GM21528 (cell line): ENCODE measurements at regions not wholly inside any gene's neighbourhood (a gene's known extent, or its start where the extent isn't known, plus 50 kb on each side); places are given as distances from the start of the nearest gene placed in this dataset.
"Not testable (repeated sequence)": the region's sequence is repeated elsewhere in the genome, so short reads cannot be mapped to it uniquely, and the experiment has no call there.

Source experiments
- ATAC-seq: cut with Tn5 transposase; IDR thresholded peaks from one replicate; pipeline ENCODE4 v1.9.1; 2021; ENCODE audit warnings: mild to moderate bottlenecking, moderate library complexity; ENCODE audit not compliant: unreplicated experiment, low FRiP score

DNA sequence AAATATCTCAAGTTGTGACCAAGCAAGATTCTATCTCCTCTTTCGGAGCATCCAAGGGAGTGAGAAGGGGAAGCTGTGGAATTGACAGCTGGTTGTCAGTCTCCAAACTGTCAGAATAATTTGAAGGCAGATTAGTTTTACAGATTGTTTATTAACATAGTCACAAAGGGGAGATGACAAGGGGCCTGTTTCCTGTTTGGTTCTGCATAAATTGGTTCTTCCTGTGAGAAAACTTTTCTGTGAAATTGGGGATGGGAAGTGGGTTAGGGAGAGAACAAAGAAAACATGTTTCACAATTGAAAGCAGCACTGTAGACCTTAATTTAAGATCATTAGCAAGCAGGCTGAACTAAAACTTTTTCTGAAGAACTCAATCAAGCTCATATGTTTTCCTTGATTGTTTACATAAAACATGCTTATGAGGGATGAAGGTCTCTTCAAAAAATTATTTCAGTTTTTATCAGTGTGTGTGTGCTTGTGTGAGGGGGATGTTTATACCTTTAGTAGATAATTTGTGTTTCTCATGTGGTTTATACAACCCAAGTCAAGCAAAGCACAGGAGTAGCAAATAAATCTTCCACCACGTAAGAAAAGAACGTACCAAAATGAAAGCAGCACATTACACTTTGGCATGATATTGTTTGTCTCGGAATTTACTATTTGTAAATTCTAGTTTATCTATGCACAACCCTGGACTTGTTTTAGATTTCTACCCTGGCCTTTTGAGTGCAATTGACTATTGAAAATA lies 604.9 kb upstream of the CDH2 start:
- no peak for ATAC-seq

- ATAC-seq, result no peak
Observed at GRCh38 chr18:28778706-28779105, 601.8 kb upstream of the CDH2 start.

DNA sequence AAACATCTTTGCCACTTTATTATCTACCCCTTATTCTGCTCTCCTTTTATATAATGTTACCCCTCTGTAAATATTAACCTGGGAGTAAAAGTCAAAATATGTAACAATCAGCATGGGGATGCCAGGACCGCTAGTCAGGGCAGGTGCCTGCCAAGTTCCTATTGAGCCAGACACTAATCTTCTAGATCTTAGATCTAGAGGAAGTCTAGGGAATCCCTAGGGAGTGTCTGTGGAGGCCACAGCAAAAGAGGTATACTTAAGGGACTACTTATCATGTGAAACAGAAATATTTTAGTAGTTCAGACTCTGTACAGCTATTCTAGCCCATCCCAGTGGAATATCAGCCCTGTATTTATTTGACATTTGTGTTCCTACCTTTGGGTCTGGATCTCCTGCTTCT lies 600.8 kb upstream of the CDH2 start:
- no peak for ATAC-seq

- no peak for ATAC-seq
Observed at GRCh38 chr18:28771849-28772248, 594.9 kb upstream of the CDH2 start.

GRCh38 chr18:28768791-28769768 lies 592.1 kb upstream of the CDH2 start:
- no peak for ATAC-seq

DNA sequence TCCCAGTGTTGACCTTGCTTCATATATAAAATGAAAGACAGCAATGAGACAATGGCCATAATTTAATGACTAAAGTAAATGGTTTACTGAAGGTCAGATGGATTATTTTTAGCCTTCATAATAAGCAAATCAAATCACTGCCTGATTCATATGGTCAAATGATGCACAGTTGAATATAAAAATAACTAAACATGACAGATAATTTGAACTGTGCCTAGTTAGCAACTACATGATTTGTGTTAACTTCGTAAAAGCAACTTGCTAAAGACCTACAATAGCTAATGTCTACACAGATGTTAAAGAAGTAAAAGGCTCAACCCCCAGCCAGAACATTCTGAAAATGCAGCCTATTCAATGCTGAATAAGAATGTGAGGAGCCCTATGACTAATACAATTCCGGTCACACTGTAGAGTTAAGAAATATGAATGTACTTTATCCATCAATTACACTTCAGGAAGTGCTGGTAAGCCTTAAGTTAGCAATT lies 590.8 kb upstream of the CDH2 start:
- ATAC-seq, result no peak

GRCh38 chr18:28767201-28767600 lies 590.3 kb upstream of the CDH2 start:
- no peak for ATAC-seq

GRCh38 chr18:28766721-28767120 lies 589.8 kb upstream of the CDH2 start:
- no peak for ATAC-seq

- ATAC-seq, result no peak
Observed at GRCh38 chr18:28766027-28766426, 589.1 kb upstream of the CDH2 start.

- no peak for ATAC-seq
Observed at GRCh38 chr18:28760299-28760698, 583.4 kb upstream of the CDH2 start.

- no peak for ATAC-seq
Observed at GRCh38 chr18:28757466-28758008, 580.6 kb upstream of the CDH2 start.

GRCh38 chr18:28743115-28743514 lies 566.2 kb upstream of the CDH2 start:
- no peak for ATAC-seq

DNA sequence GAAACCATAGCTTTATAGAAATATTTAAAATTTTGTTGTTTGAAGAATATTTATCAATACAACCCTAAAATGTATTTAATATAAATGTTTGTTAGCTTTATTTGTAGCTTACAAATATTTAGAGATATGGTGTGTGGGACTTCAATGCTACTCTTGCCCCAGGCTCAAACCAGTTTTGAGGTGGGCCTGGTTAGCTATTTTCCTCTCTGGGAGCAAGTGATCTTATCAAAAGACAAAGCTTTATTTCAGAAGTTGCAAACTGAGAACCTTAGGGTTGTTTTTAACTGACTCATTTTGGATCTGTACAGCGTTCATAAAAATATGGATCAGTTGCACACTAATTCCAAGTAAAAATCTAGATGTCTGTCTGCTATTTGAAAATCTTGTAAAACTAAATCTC lies 563.6 kb upstream of the CDH2 start:
- no peak for ATAC-seq

DNA sequence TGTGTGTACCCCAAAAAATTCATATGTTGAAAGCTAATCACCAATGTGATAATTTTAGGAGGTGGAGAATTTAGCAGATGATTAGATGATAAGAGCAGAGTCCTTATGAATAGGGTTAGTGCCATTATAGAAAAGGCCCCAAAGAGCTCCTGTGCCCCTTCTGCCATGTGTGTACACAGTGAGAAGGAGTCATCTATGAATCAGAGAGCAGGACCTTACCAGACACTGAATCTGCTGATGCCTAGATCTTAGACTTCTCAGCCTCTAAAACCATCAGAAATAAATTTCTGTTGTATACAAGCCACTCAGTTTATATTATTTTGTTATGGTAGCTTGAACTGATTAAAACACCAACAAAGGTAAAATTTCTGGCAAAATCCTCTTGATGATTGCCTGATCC lies 560.0 kb upstream of the CDH2 start:
- ATAC-seq, result no peak

- no peak for ATAC-seq
Observed at GRCh38 chr18:28736223-28736622, 559.3 kb upstream of the CDH2 start.

- no peak for ATAC-seq
Observed at GRCh38 chr18:28735731-28736130, 558.8 kb upstream of the CDH2 start.

GRCh38 chr18:28729321-28729720 lies 552.4 kb upstream of the CDH2 start:
- ATAC-seq, result no peak

DNA sequence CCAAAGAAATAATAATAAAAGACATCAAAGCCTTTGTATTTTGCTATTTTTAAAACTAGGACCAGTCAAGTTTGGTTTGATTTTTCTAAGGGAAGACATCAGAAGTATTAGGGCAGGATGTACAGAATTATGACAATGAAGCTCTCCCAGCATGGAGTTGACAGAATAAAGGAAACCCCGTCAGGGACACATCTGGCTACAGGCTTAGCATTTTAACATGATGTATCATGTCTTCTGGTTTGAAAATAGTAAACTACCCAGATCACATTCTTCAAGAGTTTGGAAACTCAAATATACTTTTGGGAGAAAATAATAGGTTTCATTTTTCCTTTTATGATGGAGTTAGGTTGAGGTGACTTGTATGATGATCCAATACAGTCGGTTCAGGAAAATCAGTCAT lies 552.0 kb upstream of the CDH2 start:
- ATAC-seq, result no peak

GRCh38 chr18:28727189-28727588 lies 550.3 kb upstream of the CDH2 start:
- not testable (repeated sequence) for ATAC-seq

- no peak for ATAC-seq
Observed at GRCh38 chr18:28725876-28726275, 548.9 kb upstream of the CDH2 start.

DNA sequence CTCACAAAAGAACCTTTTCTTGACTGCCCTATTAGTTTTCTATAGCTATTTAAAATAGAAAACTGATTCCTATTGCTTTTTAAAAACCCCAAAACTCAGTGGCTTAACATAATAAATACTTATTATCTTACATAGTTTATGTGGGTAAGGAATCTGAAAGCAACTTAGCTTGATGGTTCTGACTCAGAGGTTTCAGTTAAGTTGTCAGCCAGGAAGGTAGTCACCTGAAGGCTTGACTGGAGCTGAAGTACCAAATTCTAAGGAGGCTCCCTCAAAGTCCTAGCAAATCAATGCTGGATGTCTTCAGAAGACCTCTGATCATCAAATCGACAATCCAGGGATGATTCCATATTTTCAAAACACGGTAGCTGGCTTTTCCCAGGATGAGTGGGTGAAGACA lies 546.6 kb upstream of the CDH2 start:
- ATAC-seq, result no peak
